EL (cell line): ENCODE measurements at regions not wholly inside any gene's neighbourhood (a gene's known extent, or its start where the extent isn't known, plus 50 kb on each side); places are given as distances from the start of the nearest gene placed in this dataset.
"Not testable (repeated sequence)": the region's sequence is repeated elsewhere in the genome, so short reads cannot be mapped to it uniquely, and the experiment has no call there.

Experiments
- DNase-seq: peaks from one replicate; pipeline ENCODE4 v3.0.0-alpha.2; 2016

GRCh38 chrX:109880629-109881028 is 122.3 kb upstream of the TMEM164 start:
- no peak for DNase-seq

- peak; percentile 45 for DNase-seq
These were observed 116.7 kb upstream of the TMEM164 start for GRCh38 chrX:109886122-109886761.

GRCh38 chrX:109889289-109890006 is 113.5 kb upstream of the TMEM164 start:
- DNase-seq = peak; percentile 17

- DNase-seq = no peak
These were observed 112.6 kb upstream of the TMEM164 start for GRCh38 chrX:109890300-109890699.

- DNase-seq = peak; percentile 53
These were observed 111.9 kb upstream of the TMEM164 start for GRCh38 chrX:109890910-109891502.

GRCh38 chrX:109896024-109896423 is 106.9 kb upstream of the TMEM164 start:
- DNase-seq = not testable (repeated sequence)

GRCh38 chrX:109902665-109903064 is 100.2 kb upstream of the TMEM164 start:
- DNase-seq = peak; percentile 7

GRCh38 chrX:109911046-109911445 is 91.9 kb upstream of the TMEM164 start:
- DNase-seq = no peak

- DNase-seq = not testable (repeated sequence)
These were observed 89.9 kb upstream of the TMEM164 start for GRCh38 chrX:109912993-109913392.

GRCh38 chrX:109914114-109914849 is 88.6 kb upstream of the TMEM164 start:
- DNase-seq = no peak

- DNase-seq = no peak
These were observed 84.2 kb upstream of the TMEM164 start for GRCh38 chrX:109918753-109919152.

GRCh38 chrX:109920325-109920724 is 82.6 kb upstream of the TMEM164 start:
- no peak for DNase-seq

GRCh38 chrX:109920868-109921267 is 82.0 kb upstream of the TMEM164 start:
- no peak for DNase-seq

GRCh38 chrX:109922190-109922589 is 80.7 kb upstream of the TMEM164 start:
- DNase-seq = no peak

- DNase-seq = not testable (repeated sequence)
These were observed 77.9 kb upstream of the TMEM164 start for GRCh38 chrX:109925003-109925402.

GRCh38 chrX:109925656-109926055 is 77.3 kb upstream of the TMEM164 start:
- no peak for DNase-seq

- DNase-seq = no peak
These were observed 76.8 kb upstream of the TMEM164 start for GRCh38 chrX:109926118-109926517.

GRCh38 chrX:109926743-109927662 is 75.9 kb upstream of the TMEM164 start:
- DNase-seq = no peak

GRCh38 chrX:109927663-109928273 is 75.1 kb upstream of the TMEM164 start:
- DNase-seq = no peak

- DNase-seq = no peak
These were observed 74.1 kb upstream of the TMEM164 start for GRCh38 chrX:109928596-109929335.

- no peak for DNase-seq
These were observed 71.2 kb upstream of the TMEM164 start for GRCh38 chrX:109931677-109932076.
